Vagina (tissue), 2 donors: ENCODE measurements at regions not wholly inside any gene's neighbourhood (a gene's known extent, or its start where the extent isn't known, plus 50 kb on each side); places are given as distances from the start of the nearest gene placed in this dataset.

Experiments used
- DNase-seq, 2 donors: peaks; one replicate each; pipeline ENCODE4 v3.0.0-alpha.2; 2017; ENCODE audit errors: extremely low spot score in 2 of 2
- H3K27ac ChIP-seq: fragments of 200-600 bp; sonication (generic); one replicate; pipeline ENCODE4 v1.5.1; 2019
- H3K27me3 ChIP-seq: fragments of 200-600 bp; sonication (generic); one replicate; pipeline ENCODE4 v1.5.1; 2019
- H3K36me3 ChIP-seq, 2 donors: fragments of 200-600 bp; sonication (generic); one replicate each; pipeline ENCODE4 v1.5.1; 2017 to 2019
- H3K4me1 ChIP-seq: fragments of 200-600 bp; sonication (generic); one replicate; pipeline ENCODE4 v1.5.1; 2019
- H3K4me3 ChIP-seq, 2 donors: fragments of 200-600 bp; sonication (generic); 1 replicate in 1 of 2; 2 replicates in 1 of 2; pipeline ENCODE4 v1.5.1; 2016 to 2019
- H3K9me3 ChIP-seq: fragments of 200-600 bp; sonication (generic); one replicate; pipeline ENCODE4 v1.5.1; 2019
- POLR2A ChIP-seq, 2 donors: fragments of 450-650 bp; IDR thresholded peaks; one replicate each; pipeline ENCODE4 v1.6.1; 2017; ENCODE audit warnings: antibody characterized with exemption in 2 of 2, mild to moderate bottlenecking in 2 of 2, moderate library complexity in 2 of 2
- POLR2AphosphoS5 ChIP-seq, 2 donors: sonication (generic); formaldehyde crosslinking; IDR thresholded peaks; one replicate each; pipeline ENCODE4 v1.9.0; 2017; ENCODE audit warnings: antibody characterized with exemption in 2 of 2, mild to moderate bottlenecking in 2 of 2, low read depth in 1 of 2; ENCODE audit not compliant: insufficient read depth in 1 of 2
- intact Hi-C: fragments of 100-400 bp; cut with DNase I; formaldehyde crosslinking; loops from one replicate; pipeline ENCODE4 v1.15.1; 2023
- TF ChIP-seq, protein P1 (sequence below), 3 experiments: fragments of 450-650 bp in 2 of 3; fragments of 200-600 bp in 1 of 3; sonication (generic) in 1 of 3; IDR thresholded peaks; one replicate each; pipeline ENCODE4 v1.5.1; 2017 to 2019; ENCODE audit warnings: antibody characterized with exemption in 3 of 3, mild to moderate bottlenecking in 2 of 3, moderate library complexity in 2 of 3

DNA sequence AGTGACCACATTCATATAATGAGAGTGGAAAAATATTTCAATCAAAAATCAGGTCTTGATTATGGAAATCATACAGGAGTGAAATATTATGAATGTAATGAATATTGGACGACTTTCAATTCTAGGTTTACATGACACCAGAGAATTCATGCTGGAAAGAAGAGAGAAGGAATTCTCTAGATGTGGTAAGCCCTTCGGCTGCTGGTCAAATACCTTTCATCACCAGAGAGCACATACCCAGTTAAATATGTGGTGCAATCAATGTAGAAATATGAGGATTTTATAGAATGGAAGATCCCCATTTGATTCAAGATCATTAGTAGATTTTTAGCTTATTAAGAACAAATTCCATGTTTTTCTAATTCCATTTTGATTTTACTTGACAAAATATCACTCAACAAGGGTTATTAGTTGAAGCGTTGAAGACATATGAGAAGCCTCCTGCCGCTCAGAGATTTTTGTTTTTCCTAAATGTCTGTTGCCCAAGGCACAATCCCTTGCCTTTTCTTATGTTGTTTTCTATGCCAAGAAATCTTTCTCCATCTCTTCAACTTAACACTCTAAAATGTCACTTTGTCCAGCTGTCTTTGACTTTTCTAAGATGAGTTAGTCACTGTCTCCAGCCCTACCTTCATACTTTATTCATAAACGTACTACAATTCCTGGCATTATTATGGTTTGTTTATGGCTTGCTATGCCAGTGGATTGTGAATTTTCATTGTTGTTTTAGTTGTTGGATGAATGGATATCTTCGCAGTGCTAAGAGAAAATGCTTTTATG lies 72.8 kb upstream of the ZDHHC17 start:
- H3K4me3 ChIP-seq: no peak overlapping the region
- no peak for DNase-seq
- H3K27me3 ChIP-seq: no peaks in the 10 kb centered on the region
- TF ChIP-seq POLR2AphosphoS5 (IDR thresholded peaks at IDR 0.05; ENCODE audit: insufficient read depth in 1 of 2, low read depth in 1 of 2) (no peak), POLR2A (IDR thresholded peaks at IDR 0.05) (no peak)
- TF ChIP-seq, protein P1, sequence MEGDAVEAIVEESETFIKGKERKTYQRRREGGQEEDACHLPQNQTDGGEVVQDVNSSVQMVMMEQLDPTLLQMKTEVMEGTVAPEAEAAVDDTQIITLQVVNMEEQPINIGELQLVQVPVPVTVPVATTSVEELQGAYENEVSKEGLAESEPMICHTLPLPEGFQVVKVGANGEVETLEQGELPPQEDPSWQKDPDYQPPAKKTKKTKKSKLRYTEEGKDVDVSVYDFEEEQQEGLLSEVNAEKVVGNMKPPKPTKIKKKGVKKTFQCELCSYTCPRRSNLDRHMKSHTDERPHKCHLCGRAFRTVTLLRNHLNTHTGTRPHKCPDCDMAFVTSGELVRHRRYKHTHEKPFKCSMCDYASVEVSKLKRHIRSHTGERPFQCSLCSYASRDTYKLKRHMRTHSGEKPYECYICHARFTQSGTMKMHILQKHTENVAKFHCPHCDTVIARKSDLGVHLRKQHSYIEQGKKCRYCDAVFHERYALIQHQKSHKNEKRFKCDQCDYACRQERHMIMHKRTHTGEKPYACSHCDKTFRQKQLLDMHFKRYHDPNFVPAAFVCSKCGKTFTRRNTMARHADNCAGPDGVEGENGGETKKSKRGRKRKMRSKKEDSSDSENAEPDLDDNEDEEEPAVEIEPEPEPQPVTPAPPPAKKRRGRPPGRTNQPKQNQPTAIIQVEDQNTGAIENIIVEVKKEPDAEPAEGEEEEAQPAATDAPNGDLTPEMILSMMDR (IDR thresholded peaks at IDR 0.05): no peak
- H3K36me3 ChIP-seq: no peaks in the 10 kb centered on the region
- intact Hi-C loops: no loop called here
- H3K4me1 ChIP-seq: peaks cover 7% of the 10 kb centered on the region
- H3K27ac ChIP-seq: no peak overlapping the region
- no peaks in the 10 kb centered on the region for H3K9me3 ChIP-seq

DNA sequence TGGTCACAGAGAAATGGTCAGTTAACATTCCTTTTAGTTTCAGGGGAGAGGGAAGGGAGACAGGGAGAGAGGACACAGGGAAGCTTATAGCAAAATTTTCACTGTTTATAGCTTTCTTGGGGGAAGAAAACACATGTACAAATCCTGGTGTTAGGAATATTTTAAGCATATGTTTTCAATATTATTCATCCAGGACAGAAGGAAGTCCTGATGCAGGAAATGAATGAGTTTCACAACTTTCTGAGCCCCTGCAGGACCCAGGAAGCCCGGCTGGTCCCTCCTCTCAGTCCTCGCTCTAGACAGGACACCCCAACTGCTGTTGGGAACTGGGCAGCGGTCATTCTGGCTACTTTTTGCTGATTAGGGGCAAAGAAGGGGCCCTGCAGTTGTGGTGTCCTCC lies 71.1 kb upstream of the ZDHHC17 start:
- H3K9me3 ChIP-seq: no peaks in the 10 kb centered on the region
- H3K27ac ChIP-seq: no peak overlapping the region
- H3K36me3 ChIP-seq: no peaks in the 10 kb centered on the region
- intact Hi-C loops: no loop called here
- H3K4me1 ChIP-seq: peaks cover 3% of the 10 kb centered on the region
- H3K27me3 ChIP-seq: no peaks in the 10 kb centered on the region
- TF ChIP-seq, protein P1 (IDR thresholded peaks at IDR 0.05): no peak
- no peak for TF ChIP-seq POLR2A (IDR thresholded peaks at IDR 0.05)
- TF ChIP-seq POLR2AphosphoS5 (IDR thresholded peaks at IDR 0.05; ENCODE audit: insufficient read depth in 1 of 2, low read depth in 1 of 2): no peak
- DNase-seq: no peak
- no peak overlapping the region for H3K4me3 ChIP-seq

DNA sequence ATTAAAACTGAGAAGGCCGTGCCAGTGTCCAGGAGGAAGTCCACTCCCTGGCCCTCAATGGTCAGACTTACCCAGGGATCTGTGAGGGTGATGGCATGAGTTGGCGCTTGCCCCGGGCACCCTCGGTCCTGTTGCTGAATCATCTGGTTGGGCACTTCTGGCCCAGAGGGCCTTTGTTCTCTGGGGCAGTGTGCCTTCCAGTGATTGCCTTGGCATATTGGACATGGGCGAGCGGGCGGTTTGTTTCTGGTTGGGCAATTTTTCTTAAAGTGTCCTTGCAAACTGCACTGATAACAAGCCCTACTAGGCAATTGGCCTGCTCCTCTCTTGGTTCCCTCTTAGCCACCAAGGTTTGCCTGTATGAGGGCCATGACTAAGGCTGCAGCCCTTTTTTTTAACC lies 69.5 kb upstream of the ZDHHC17 start:
- no peaks in the 10 kb centered on the region for H3K9me3 ChIP-seq
- H3K27me3 ChIP-seq: no peaks in the 10 kb centered on the region
- intact Hi-C loops: no loop called here
- TF ChIP-seq POLR2AphosphoS5 (IDR thresholded peaks at IDR 0.05; ENCODE audit: insufficient read depth in 1 of 2, low read depth in 1 of 2) (no peak), POLR2A (IDR thresholded peaks at IDR 0.05) (no peak)
- TF ChIP-seq, protein P1 (IDR thresholded peaks at IDR 0.05): no peak
- H3K4me3 ChIP-seq: no peak overlapping the region
- no peak for DNase-seq
- no peaks in the 10 kb centered on the region for H3K36me3 ChIP-seq
- no peaks in the 10 kb centered on the region for H3K4me1 ChIP-seq
- no peak overlapping the region for H3K27ac ChIP-seq

DNA sequence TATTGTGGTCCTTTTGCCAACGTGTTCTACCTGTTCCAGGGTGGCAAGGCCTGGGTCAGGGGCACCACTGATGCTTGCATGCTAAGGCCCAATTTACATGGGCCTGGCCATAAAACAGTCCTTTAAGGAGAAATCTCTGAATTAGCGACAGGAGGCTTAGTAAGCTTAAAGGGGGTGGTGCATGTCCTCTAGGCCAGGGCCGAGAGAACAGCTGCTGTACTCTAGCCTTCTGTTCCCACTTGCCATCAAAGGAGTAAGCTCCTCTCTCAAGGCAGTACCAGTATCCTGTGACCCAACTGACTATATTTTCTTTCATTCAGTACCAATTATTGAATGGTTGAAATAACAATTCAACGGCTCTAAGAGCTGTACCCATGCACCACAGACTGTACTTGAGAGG lies 67.7 kb upstream of the ZDHHC17 start:
- intact Hi-C loops: no loop called here
- TF ChIP-seq, protein P1 (IDR thresholded peaks at IDR 0.05): no peak
- no peak for DNase-seq
- Histone ChIP-seq H3K27me3 (no peaks in the 10 kb centered on the region), H3K9me3 (no peaks in the 10 kb centered on the region), H3K4me1 (no peaks in the 10 kb centered on the region), H3K27ac (no peak overlapping the region), H3K4me3 (no peak overlapping the region), H3K36me3 (no peaks in the 10 kb centered on the region)

DNA sequence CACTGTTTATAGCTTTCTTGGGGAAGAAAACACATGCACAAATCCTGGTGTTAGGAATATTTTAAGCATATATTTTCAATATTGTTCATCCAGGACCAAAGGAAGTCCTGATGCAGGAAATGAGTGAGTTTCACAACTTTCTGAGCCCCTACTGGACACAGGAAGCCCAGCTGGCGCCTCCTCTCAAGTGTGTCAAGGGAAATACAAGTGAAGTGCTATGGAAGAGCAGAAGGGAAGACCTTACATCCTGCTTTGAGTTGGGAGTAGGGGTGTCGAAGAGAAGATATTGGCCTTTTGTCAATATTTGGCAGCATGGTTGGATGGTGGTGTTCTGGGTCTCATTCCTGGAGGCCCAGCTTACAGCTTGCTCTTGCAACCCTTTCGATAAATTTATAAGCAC lies 66.1 kb upstream of the ZDHHC17 start:
- Histone ChIP-seq H3K4me1 (no peaks in the 10 kb centered on the region), H3K36me3 (no peaks in the 10 kb centered on the region), H3K9me3 (no peaks in the 10 kb centered on the region), H3K4me3 (no peak overlapping the region), H3K27ac (no peak overlapping the region), H3K27me3 (no peaks in the 10 kb centered on the region)
- no peak for DNase-seq
- intact Hi-C loops: no loop called here
- no peak for TF ChIP-seq POLR2AphosphoS5 (IDR thresholded peaks at IDR 0.05; ENCODE audit: insufficient read depth in 1 of 2, low read depth in 1 of 2)
- TF ChIP-seq, protein P1 (IDR thresholded peaks at IDR 0.05): no peak
- TF ChIP-seq POLR2A (IDR thresholded peaks at IDR 0.05): no peak
